PC-3 (cell line): ENCODE measurements at regions not wholly inside any gene's neighbourhood (a gene's known extent, or its start where the extent isn't known, plus 50 kb on each side); places are given as distances from the start of the nearest gene placed in this dataset.

ENCODE experiments used
- EZH2 ChIP-seq: fragments of 300-600 bp; sonication (generic); IDR thresholded peaks from one replicate; pipeline ENCODE4 v1.6.1; 2017; ENCODE audit warnings: antibody characterized with exemption, mild to moderate bottlenecking, low read length; ENCODE audit not compliant: unreplicated experiment
- TF ChIP-seq, protein P1 (sequence below): fragments of 300-600 bp; sonication (generic); conservative IDR thresholded peaks from 2 replicates; pipeline ENCODE4 v1.5.1; 2017; ENCODE audit warnings: antibody characterized with exemption, low read depth, mild to moderate bottlenecking, low read length

DNA sequence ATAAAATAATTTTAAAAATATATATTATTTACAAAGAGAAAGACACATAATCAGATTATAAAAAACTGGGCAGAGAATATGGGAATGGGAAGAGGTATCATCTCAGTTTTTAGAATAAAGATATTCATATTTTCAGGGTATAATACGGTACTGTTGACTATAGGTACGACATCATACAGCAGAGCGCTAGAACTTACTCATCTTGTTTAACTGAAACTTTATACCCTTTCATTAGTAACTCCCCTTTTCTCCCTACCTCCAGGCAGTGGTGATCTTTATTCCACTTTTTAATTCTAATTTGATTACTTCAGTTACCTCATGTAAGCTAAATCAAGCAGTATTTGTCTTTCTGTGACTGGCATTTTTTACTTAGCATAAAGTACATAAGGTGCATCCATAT, 742.1 kb downstream of the MTRR start:
- TF ChIP-seq, protein P1, sequence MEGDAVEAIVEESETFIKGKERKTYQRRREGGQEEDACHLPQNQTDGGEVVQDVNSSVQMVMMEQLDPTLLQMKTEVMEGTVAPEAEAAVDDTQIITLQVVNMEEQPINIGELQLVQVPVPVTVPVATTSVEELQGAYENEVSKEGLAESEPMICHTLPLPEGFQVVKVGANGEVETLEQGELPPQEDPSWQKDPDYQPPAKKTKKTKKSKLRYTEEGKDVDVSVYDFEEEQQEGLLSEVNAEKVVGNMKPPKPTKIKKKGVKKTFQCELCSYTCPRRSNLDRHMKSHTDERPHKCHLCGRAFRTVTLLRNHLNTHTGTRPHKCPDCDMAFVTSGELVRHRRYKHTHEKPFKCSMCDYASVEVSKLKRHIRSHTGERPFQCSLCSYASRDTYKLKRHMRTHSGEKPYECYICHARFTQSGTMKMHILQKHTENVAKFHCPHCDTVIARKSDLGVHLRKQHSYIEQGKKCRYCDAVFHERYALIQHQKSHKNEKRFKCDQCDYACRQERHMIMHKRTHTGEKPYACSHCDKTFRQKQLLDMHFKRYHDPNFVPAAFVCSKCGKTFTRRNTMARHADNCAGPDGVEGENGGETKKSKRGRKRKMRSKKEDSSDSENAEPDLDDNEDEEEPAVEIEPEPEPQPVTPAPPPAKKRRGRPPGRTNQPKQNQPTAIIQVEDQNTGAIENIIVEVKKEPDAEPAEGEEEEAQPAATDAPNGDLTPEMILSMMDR, result no peak
- TF ChIP-seq EZH2, result no peak
